B cell (primary cell): ENCODE measurements at regions not wholly inside any gene's neighbourhood (a gene's known extent, or its start where the extent isn't known, plus 50 kb on each side); places are given as distances from the start of the nearest gene placed in this dataset.

Experiments
- ATAC-seq: fragments of 200-7000 bp; cut with Tn5 transposase; one replicate; pipeline ENCODE4 v1.10.0; 2021; ENCODE audit warnings: low read depth, mild to moderate bottlenecking, moderate number of reproducible peaks, moderate library complexity
- CTCF ChIA-PET: fragments of 350-600 bp; sonication (Branson Sonifier 250); formaldehyde crosslinking; loops from one replicate; lab custom pipeline; 2021; ENCODE audit warnings: antibody characterized with exemption, inconsistent platforms; lab: Charles Lee
- POLR2A ChIA-PET: fragments of 350-600 bp; sonication (Branson Sonifier 250); formaldehyde crosslinking; loops from one replicate; lab custom pipeline; 2021; ENCODE audit warnings: antibody characterized with exemption; lab: Charles Lee
- DNase-seq: peaks from one replicate; pipeline ENCODE4 v3.0.0; 2013
- H2AFZ ChIP-seq: 2 replicates; pipeline ENCODE4 v1.6.1; 2012; ENCODE audit warnings: mild to moderate bottlenecking, low read depth, low read length; ENCODE audit not compliant: insufficient read depth, poor library complexity, severe bottlenecking
- H3K27ac ChIP-seq, 2 donors: 1 replicate in 1 of 2; 2 replicates in 1 of 2; pipeline ENCODE4 v1.5.1; 2012 to 2013; ENCODE audit warnings: low read length in 2 of 2, mild to moderate bottlenecking in 2 of 2, moderate library complexity in 1 of 2
- H3K27me3 ChIP-seq, 4 experiments: fragments of 200-600 bp in 1 of 4; sonication (generic) in 1 of 4; replicated peaks in 1 of 4; 1 replicate in 2 of 4; 2 replicates in 2 of 4; pipeline versions ENCODE4 v1.6.1 to v1.7.0; 2013 to 2016; ENCODE audit warnings: low read length in 3 of 4, mild to moderate bottlenecking in 2 of 4, mixed read lengths in 1 of 4, moderate library complexity in 1 of 4; ENCODE audit not compliant: insufficient read depth in 4 of 4, control insufficient read depth in 3 of 4; ENCODE audit errors: control extremely low read depth in 1 of 4
- H3K36me3 ChIP-seq, 2 experiments: replicated peaks in 1 of 2; 1 replicate in 1 of 2; 2 replicates in 1 of 2; pipeline versions ENCODE4 v1.6.1 to v1.7.1; 2013; ENCODE audit warnings: low read length in 1 of 2; ENCODE audit not compliant: insufficient read depth in 2 of 2, control insufficient read depth in 1 of 2; ENCODE audit errors: control extremely low read depth in 1 of 2, extremely low read depth in 1 of 2
- H3K4me1 ChIP-seq, 2 donors: fragments of 200-600 bp in 1 of 2; sonication (generic) in 1 of 2; 1 replicate in 1 of 2; 2 replicates in 1 of 2; pipeline versions ENCODE4 v1.5.1 to v1.6.1; 2013 to 2017; ENCODE audit warnings: low read length in 2 of 2; ENCODE audit not compliant: control insufficient read depth in 2 of 2, insufficient read depth in 2 of 2
- H3K4me2 ChIP-seq: replicated peaks from 2 replicates; pipeline ENCODE3; 2012; ENCODE audit warnings: mild to moderate bottlenecking, low read depth, low read length; ENCODE audit not compliant: poor library complexity, severe bottlenecking
- H3K4me3 ChIP-seq, 5 experiments: fragments of 200-600 bp in 1 of 5; sonication (generic) in 1 of 5; 1 replicate in 3 of 5; 2 replicates in 2 of 5; pipeline versions ENCODE4 v1.5.1 to v1.7.0; 2011 to 2016; ENCODE audit warnings: low read length in 4 of 5, mild to moderate bottlenecking in 4 of 5, low read depth in 2 of 5, control low read depth in 1 of 5, moderate library complexity in 1 of 5; ENCODE audit not compliant: insufficient read depth in 1 of 5; ENCODE audit errors: control extremely low read depth in 1 of 5, extremely low read depth in 1 of 5
- H3K79me2 ChIP-seq: fragments of 200-600 bp; sonication (generic); one replicate; pipeline ENCODE4 v1.6.0; 2016; ENCODE audit warnings: low read length; ENCODE audit not compliant: control insufficient read depth, insufficient read depth
- H3K9ac ChIP-seq: fragments of 200-600 bp; sonication (generic); 2 replicates; pipeline ENCODE4 v1.6.1; 2017; ENCODE audit warnings: mild to moderate bottlenecking, low read length, moderate library complexity
- H3K9me3 ChIP-seq, 3 donors: one replicate each; pipeline versions ENCODE4 v1.6.1 to v1.7.1; 2013; ENCODE audit warnings: low read length in 2 of 3; ENCODE audit not compliant: control insufficient read depth in 2 of 3, insufficient read depth in 1 of 3; ENCODE audit errors: control extremely low read depth in 1 of 3
- H4K20me1 ChIP-seq: 2 replicates; pipeline ENCODE4 v1.6.0; 2012; ENCODE audit warnings: mild to moderate bottlenecking, low read length; ENCODE audit not compliant: insufficient read depth, control insufficient read depth, poor library complexity, severe bottlenecking
- H3K27ac Mint-ChIP-seq: one replicate; pipeline ENCODE4 v1.8.0; 2021; ENCODE audit warnings: mixed read lengths
- H3K27me3 Mint-ChIP-seq: one replicate; pipeline ENCODE4 v1.8.0; 2021; ENCODE audit warnings: mixed read lengths
- H3K4me1 Mint-ChIP-seq: one replicate; pipeline ENCODE4 v1.8.0; 2021; ENCODE audit warnings: mixed read lengths
- H3K4me3 Mint-ChIP-seq: one replicate; pipeline ENCODE4 v1.8.0; 2021; ENCODE audit warnings: mixed read lengths
- H3K9me3 Mint-ChIP-seq: one replicate; pipeline ENCODE4 v1.8.0; 2022; ENCODE audit warnings: mixed read lengths; ENCODE audit not compliant: insufficient read depth
- EZH2 ChIP-seq: IDR thresholded peaks from 2 replicates; pipeline ENCODE4 v1.6.1; 2012; ENCODE audit warnings: borderline replicate concordance, low read depth, mild to moderate bottlenecking, moderate library complexity, low read length; ENCODE audit not compliant: insufficient read depth, poor library complexity, severe bottlenecking
- WGBS: methylation state at CpG from one replicate; pipeline ENCODE4 v1.1.5; 2013; ENCODE audit warnings: missing lambda C conversion rate; ENCODE audit not compliant: insufficient coverage; 5-methylcytosine and 5-hydroxymethylcytosine counted together
- intact Hi-C: fragments of 100-400 bp; cut with micrococcal nuclease; formaldehyde crosslinking; loops from one replicate; pipeline ENCODE4 v1.10.0; 2022
- TF ChIP-seq, protein P1 (sequence below): fragments of 200-600 bp; IDR thresholded peaks from one replicate; pipeline ENCODE4 v1.8.0; 2022; ENCODE audit warnings: antibody characterized with exemption, mild to moderate bottlenecking

GRCh38 chr5:39638813-39639212, 214.0 kb upstream of the DAB2 start:
- no peaks in the 10 kb centered on the region for H3K9me3 Mint-ChIP-seq
- CTCF ChIA-PET, result no interaction called here

GRCh38 chr5:39633057-39633456, 208.3 kb upstream of the DAB2 start:
- no peaks in the 10 kb centered on the region for H3K36me3 ChIP-seq
- H3K4me3 ChIP-seq, result no peak overlapping the region
- no peak overlapping the region for H3K4me2 ChIP-seq
- no peak overlapping the region for H3K27ac Mint-ChIP-seq
- ATAC-seq, result no peak
- H3K9ac ChIP-seq, result no peak overlapping the region
- H3K79me2 ChIP-seq, result no peaks in the 10 kb centered on the region
- H3K4me1 Mint-ChIP-seq, result no peaks in the 10 kb centered on the region
- no peaks in the 10 kb centered on the region for H3K9me3 Mint-ChIP-seq
- no peak overlapping the region for H3K27ac ChIP-seq
- H3K9me3 ChIP-seq, result no peaks in the 10 kb centered on the region
- no peaks in the 10 kb centered on the region for H3K27me3 ChIP-seq
- ChIA-PET CTCF (no interaction called here), POLR2A (no interaction called here)
- DNase-seq, result no peak
- H3K4me3 Mint-ChIP-seq, result no peak overlapping the region
- intact Hi-C loops, result no loop called here
- peaks cover 15% of the 10 kb centered on the region for H3K27me3 Mint-ChIP-seq
- H4K20me1 ChIP-seq, result no peaks in the 10 kb centered on the region
- TF ChIP-seq EZH2, result no peak
- TF ChIP-seq, protein P1, sequence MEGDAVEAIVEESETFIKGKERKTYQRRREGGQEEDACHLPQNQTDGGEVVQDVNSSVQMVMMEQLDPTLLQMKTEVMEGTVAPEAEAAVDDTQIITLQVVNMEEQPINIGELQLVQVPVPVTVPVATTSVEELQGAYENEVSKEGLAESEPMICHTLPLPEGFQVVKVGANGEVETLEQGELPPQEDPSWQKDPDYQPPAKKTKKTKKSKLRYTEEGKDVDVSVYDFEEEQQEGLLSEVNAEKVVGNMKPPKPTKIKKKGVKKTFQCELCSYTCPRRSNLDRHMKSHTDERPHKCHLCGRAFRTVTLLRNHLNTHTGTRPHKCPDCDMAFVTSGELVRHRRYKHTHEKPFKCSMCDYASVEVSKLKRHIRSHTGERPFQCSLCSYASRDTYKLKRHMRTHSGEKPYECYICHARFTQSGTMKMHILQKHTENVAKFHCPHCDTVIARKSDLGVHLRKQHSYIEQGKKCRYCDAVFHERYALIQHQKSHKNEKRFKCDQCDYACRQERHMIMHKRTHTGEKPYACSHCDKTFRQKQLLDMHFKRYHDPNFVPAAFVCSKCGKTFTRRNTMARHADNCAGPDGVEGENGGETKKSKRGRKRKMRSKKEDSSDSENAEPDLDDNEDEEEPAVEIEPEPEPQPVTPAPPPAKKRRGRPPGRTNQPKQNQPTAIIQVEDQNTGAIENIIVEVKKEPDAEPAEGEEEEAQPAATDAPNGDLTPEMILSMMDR, result no peak
- WGBS, result 92% methylated on average over 1 of the region's 4 CpGs
- H2AFZ ChIP-seq, result no peak overlapping the region
- no peaks in the 10 kb centered on the region for H3K4me1 ChIP-seq

More at GRCh38 chr5:39638813-39639212, 214.0 kb upstream of the DAB2 start:
- Mint-ChIP-seq H3K4me1 (no peaks in the 10 kb centered on the region), H3K4me3 (no peak overlapping the region), H3K27ac (no peak overlapping the region), H3K27me3 (no peaks in the 10 kb centered on the region)
- no peaks in the 10 kb centered on the region for H3K36me3 ChIP-seq
- no peaks in the 10 kb centered on the region for H4K20me1 ChIP-seq
- no peaks in the 10 kb centered on the region for H3K27me3 ChIP-seq
- peaks cover 0 to 3% (median 0%) of the 10 kb centered on the region in 3 donors for H3K9me3 ChIP-seq
- H3K4me1 ChIP-seq, result no peaks in the 10 kb centered on the region
- H3K4me3 ChIP-seq, result no peak overlapping the region
- H3K4me2 ChIP-seq, result no peak overlapping the region
- DNase-seq (no peak), ATAC-seq (no peak)
- no peak for TF ChIP-seq EZH2
- TF ChIP-seq, protein P1, result no peak
- POLR2A ChIA-PET, result interaction anchor here (0.6 kb wide), 1 partner anchor 38 kb away, joined by 4 read pairs; no protein-coding TSS in a partner anchor
- intact Hi-C loops, result no loop called here
- H3K79me2 ChIP-seq, result no peaks in the 10 kb centered on the region
- no peak overlapping the region for H3K9ac ChIP-seq
- H3K27ac ChIP-seq, result no peak overlapping the region
- H2AFZ ChIP-seq, result no peak overlapping the region
